BLaER1 treated with 17β-estradiol and CSF1 and Interleukin-3, amounts not matched to agents 10 nM and 100 nM (cell line): ENCODE measurements at regions not wholly inside any gene's neighbourhood (a gene's known extent, or its start where the extent isn't known, plus 50 kb on each side); places are given as distances from the start of the nearest gene placed in this dataset.
A peak's percentile ranks its signal among the peaks of the same experiment; 100 is the strongest.

ENCODE experiments used
- H3K27ac ChIP-seq, 11 experiments: shearing (Covaris generic); formaldehyde crosslinking; 2 replicates each; pipeline ENCODE4 v1.8.1; 2022
- H3K27me3 ChIP-seq, 11 experiments: shearing (Covaris generic); formaldehyde crosslinking; 2 replicates each; pipeline ENCODE4 v1.8.1; 2022
- H3K36me3 ChIP-seq, 11 experiments: shearing (Covaris generic); formaldehyde crosslinking; 2 replicates each; pipeline ENCODE4 v1.8.1; 2022
- H3K4me1 ChIP-seq, 10 experiments: shearing (Covaris generic); formaldehyde crosslinking; 2 replicates each; pipeline ENCODE4 v1.8.1; 2022
- H3K4me2 ChIP-seq, 11 experiments: shearing (Covaris generic); formaldehyde crosslinking; 2 replicates each; pipeline ENCODE4 v1.8.1; 2022
- H3K4me3 ChIP-seq, 10 experiments: shearing (Covaris generic); formaldehyde crosslinking; 2 replicates each; pipeline ENCODE4 v1.8.1; 2022
- H3K9ac ChIP-seq, 11 experiments: shearing (Covaris generic); formaldehyde crosslinking; 2 replicates each; pipeline ENCODE4 v1.8.1; 2022
- H3K9me3 ChIP-seq, 11 experiments: shearing (Covaris generic); formaldehyde crosslinking; replicated peaks in 1 of 11; 2 replicates each; pipeline ENCODE4 v1.8.1; 2022
- H4K20me1 ChIP-seq, 11 experiments: shearing (Covaris generic); formaldehyde crosslinking; 2 replicates each; pipeline ENCODE4 v1.8.1; 2022
- Cebpa-rat ChIP-seq, 11 experiments: shearing (Covaris generic); IDR thresholded peaks; 2 replicates each; pipeline ENCODE4 v1.8.1; 2022

DNA sequence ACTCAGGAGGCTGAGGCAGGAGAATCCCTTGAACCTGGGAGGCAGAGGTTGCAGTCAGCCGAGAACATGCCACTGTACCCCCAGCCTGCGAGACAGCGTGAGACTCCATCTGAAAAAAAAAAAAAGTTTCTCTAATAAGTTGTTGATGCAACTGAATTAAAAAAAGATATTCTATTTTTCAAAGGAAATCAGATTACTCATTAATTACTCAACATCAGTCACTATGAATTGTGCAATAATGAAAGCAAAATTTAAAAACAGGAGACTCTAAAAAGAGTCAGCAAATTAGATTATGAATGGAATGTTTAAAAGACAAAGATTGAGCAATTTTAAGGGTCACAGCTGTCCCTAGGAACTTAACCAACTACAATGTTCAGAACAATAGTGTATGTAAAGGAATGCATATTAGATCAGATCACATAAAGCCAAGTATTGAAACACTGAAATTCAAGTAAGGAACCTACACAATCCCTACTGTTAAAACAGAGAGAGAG, 60.2 kb upstream of the SLC4A7 start:
- H4K20me1 ChIP-seq, result no peaks in the 10 kb centered on the region
- no peaks in the 10 kb centered on the region for H3K36me3 ChIP-seq
- H3K27me3 ChIP-seq, result no peaks in the 10 kb centered on the region
- H3K9ac ChIP-seq, result peak overlapping the region in 4 of 11 experiments; percentile 25 to 52 (median 36); a peak in 5 of 22 replicates
- H3K4me2 ChIP-seq, result peak overlapping the region in 5 of 11 experiments; percentile 1 to 59 (median 58); a peak in 8 of 22 replicates
- TF ChIP-seq Cebpa-rat (IDR thresholded peaks at IDR 0.05), result peak in 4 of 11 experiments; percentile 46 to 66 (median 55); a peak in 5 of 22 replicates
- peak overlapping the region in 7 of 11 experiments; percentile 2 to 77 (median 59); a peak in 11 of 22 replicates for H3K27ac ChIP-seq
- peaks cover 0 to 70% (median 0%) of the 10 kb centered on the region in 10 experiments; a peak in 8 of 20 replicates for H3K4me1 ChIP-seq
- H3K4me3 ChIP-seq, result no peak overlapping the region
- 0 out of 22 replicates have a peak, but pooled peaks cover 0 to 7% (median 0%) of the 10 kb centered on the region in 11 experiments for H3K9me3 ChIP-seq

GRCh38 chr3:27542476-27542875, 58.3 kb upstream of the SLC4A7 start:
- H3K4me3 ChIP-seq, result no peak overlapping the region
- no peaks in the 10 kb centered on the region for H3K36me3 ChIP-seq
- H4K20me1 ChIP-seq, result no peaks in the 10 kb centered on the region
- H3K9me3 ChIP-seq, result 0 out of 22 replicates have a peak, but pooled peaks cover 0 to 7% (median 0%) of the 10 kb centered on the region in 11 experiments
- H3K4me2 ChIP-seq, result peak overlapping the region in 3 of 11 experiments; percentile 58 to 59 (median 58); a peak in 6 of 22 replicates
- no peak for TF ChIP-seq Cebpa-rat (IDR thresholded peaks at IDR 0.05)
- no peak overlapping the region for H3K9ac ChIP-seq
- no peaks in the 10 kb centered on the region for H3K27me3 ChIP-seq
- 0 out of 22 replicates have a peak overlapping the region, but pooled peaks of 2 of the 11 experiments have one; percentile 0 to 75 for H3K27ac ChIP-seq
- peaks cover 0 to 72% (median 0%) of the 10 kb centered on the region in 10 experiments; a peak in 8 of 20 replicates for H3K4me1 ChIP-seq

GRCh38 chr3:27540231-27540630, 56.0 kb upstream of the SLC4A7 start:
- H4K20me1 ChIP-seq, result no peaks in the 10 kb centered on the region
- TF ChIP-seq Cebpa-rat (IDR thresholded peaks at IDR 0.05), result no peak

GRCh38 chr3:27536491-27536890, 52.3 kb upstream of the SLC4A7 start:
- no peaks in the 10 kb centered on the region for H3K9me3 ChIP-seq
- no peaks in the 10 kb centered on the region for H3K27me3 ChIP-seq
- no peaks in the 10 kb centered on the region for H3K36me3 ChIP-seq
- H3K9ac ChIP-seq, result no peak overlapping the region
- H3K27ac ChIP-seq, result peak overlapping the region in 4 of 11 experiments; percentile 78 to 92 (median 89); a peak in 6 of 22 replicates
- no peak overlapping the region for H3K4me3 ChIP-seq
- peaks cover 20 to 73% (median 27%) of the 10 kb centered on the region in 10 experiments for H3K4me1 ChIP-seq
- H3K4me2 ChIP-seq, result peak overlapping the region in 3 of 11 experiments; percentile 66 to 87 (median 80); a peak in 5 of 22 replicates
- no peaks in the 10 kb centered on the region for H4K20me1 ChIP-seq
- TF ChIP-seq Cebpa-rat (IDR thresholded peaks at IDR 0.05), result no peak

More at GRCh38 chr3:27540231-27540630, 56.0 kb upstream of the SLC4A7 start:
- H3K9me3 ChIP-seq, result no peaks in the 10 kb centered on the region
- H3K4me2 ChIP-seq, result peak overlapping the region in 3 of 11 experiments; percentile 38 to 50 (median 42); a peak in 4 of 22 replicates
- H3K36me3 ChIP-seq, result no peaks in the 10 kb centered on the region
- no peaks in the 10 kb centered on the region for H3K27me3 ChIP-seq
- H3K27ac ChIP-seq, result peak overlapping the region in 2 of 11 experiments; percentile 43 to 49; a peak in 4 of 22 replicates
- no peak overlapping the region for H3K4me3 ChIP-seq
- peaks cover 0 to 80% (median 3%) of the 10 kb centered on the region in 10 experiments; a peak in 13 of 20 replicates for H3K4me1 ChIP-seq
- H3K9ac ChIP-seq, result no peak overlapping the region

DNA sequence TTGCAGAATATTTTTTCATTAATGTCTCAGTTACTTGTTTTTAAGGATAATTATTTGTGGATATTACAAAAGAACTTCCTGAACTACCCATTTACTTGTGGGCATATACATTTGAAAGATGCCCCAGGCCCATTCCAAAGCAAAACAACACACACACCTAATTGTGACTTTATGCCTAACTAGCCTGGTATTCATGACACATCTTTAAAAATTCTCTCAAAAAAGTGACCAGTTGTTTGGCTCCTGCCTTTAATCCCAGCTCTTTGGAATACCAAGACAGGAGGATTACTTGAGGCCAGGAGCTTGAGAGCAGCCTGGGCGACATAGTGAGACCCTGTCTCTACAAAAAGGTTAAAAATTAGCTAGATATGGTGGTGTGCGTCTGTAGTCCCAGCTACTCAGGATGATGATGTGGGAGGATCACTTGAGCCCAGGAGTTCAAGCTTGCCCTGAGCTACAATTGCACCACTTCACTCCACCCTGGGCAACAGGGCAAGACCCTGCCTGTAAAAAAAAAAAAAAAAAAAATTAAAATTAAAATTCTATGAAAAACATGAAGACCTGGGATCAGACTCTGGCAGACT, 51.7 kb upstream of the SLC4A7 start:
- Histone ChIP-seq H3K27ac (peak overlapping the region in 5 of 11 experiments; percentile 77 to 92 (median 87); a peak in 9 of 22 replicates), H3K36me3 (no peaks in the 10 kb centered on the region), H3K4me1 (peaks cover 20 to 67% (median 27%) of the 10 kb centered on the region in 10 experiments), H4K20me1 (no peaks in the 10 kb centered on the region), H3K9ac (no peak overlapping the region), H3K27me3 (no peaks in the 10 kb centered on the region), H3K4me2 (peak overlapping the region in 4 of 11 experiments; percentile 66 to 87 (median 80); a peak in 7 of 22 replicates), H3K4me3 (no peak overlapping the region), H3K9me3 (no peaks in the 10 kb centered on the region)
- TF ChIP-seq Cebpa-rat (IDR thresholded peaks at IDR 0.05), result no peak

DNA sequence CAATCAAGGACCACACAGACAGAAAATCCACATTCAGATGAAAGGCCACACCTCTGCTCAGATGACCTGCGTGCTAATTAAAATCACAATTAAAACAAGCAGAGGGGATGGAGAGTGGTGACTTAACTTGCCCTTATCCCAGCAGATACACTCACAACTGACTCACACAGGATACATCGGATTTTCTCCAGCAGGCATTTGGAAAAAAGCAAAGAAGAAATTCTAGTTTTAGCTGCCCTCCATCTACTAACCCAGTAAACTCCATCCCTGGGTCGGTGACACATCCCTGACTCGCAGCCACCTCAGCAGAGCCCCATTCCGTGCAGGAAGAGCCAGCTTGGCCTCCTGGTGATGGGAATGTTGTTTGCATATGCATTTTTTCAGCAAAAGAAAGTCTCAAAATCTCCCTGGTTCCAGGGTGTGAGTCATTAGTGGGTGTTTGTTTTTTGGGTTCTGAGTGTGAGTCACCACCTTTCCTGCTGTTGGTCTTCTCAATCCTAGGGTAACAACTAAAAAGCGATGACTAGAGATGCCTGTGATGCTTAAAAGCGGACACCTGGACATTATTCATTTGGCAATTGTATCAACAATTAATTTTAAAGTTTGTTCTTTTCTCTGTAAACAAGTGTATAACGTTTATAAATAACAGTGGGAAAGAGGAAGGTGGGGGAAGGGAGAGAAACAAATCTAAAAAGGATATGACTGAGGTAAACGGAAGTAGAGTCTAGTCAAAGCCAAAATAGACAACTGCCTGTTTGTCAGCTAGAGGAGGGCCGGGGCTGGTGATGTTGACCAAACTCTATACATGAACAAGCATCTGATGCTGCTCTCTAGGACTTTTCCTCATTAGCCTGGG, 49.8 kb upstream of the SLC4A7 start:
- peak overlapping the region; percentile 53 to 87 (median 66) for H3K4me2 ChIP-seq
- no peaks in the 10 kb centered on the region for H3K36me3 ChIP-seq
- peak overlapping the region in 8 of 11 experiments; percentile 18 to 77 (median 62); a peak in 11 of 22 replicates for H3K9ac ChIP-seq
- H4K20me1 ChIP-seq, result no peaks in the 10 kb centered on the region
- no peak overlapping the region; a peak in 1 of 20 replicates for H3K4me3 ChIP-seq
- no peaks in the 10 kb centered on the region for H3K27me3 ChIP-seq
- H3K9me3 ChIP-seq, result no peaks in the 10 kb centered on the region
- no peak for TF ChIP-seq Cebpa-rat (IDR thresholded peaks at IDR 0.05)
- peak overlapping the region; percentile 41 to 92 (median 77) for H3K27ac ChIP-seq
- H3K4me1 ChIP-seq, result peaks cover 20 to 61% (median 28%) of the 10 kb centered on the region in 10 experiments
